22Rv1 (cell line): ENCODE measurements at regions not wholly inside any gene's neighbourhood (a gene's known extent, or its start where the extent isn't known, plus 50 kb on each side); places are given as distances from the start of the nearest gene placed in this dataset.

Experiments used
- CTCF ChIP-seq: fragments of 450-650 bp; IDR thresholded peaks from 2 replicates; pipeline ENCODE4 v1.5.1; 2017; ENCODE audit warnings: mild to moderate bottlenecking
- ZFX ChIP-seq: fragments of 450-650 bp; IDR thresholded peaks from 2 replicates; pipeline ENCODE4 v1.6.1; 2017; ENCODE audit warnings: antibody characterized with exemption, borderline replicate concordance

- TF ChIP-seq CTCF (no peak), ZFX (no peak)
Observed at GRCh38 chr2:56522605-56523089, 338.9 kb downstream of the CCDC85A start.
